ENCODE measurements at regions not wholly inside any gene's neighbourhood (a gene's known extent, or its start where the extent isn't known, plus 50 kb on each side); places are given as distances from the start of the nearest gene placed in this dataset.
"Not testable (repeated sequence)": the region's sequence is repeated elsewhere in the genome, so short reads cannot be mapped to it uniquely, and the experiment has no call there.

- TF ChIP-seq CTCF (IDR thresholded peaks at IDR 0.05; ENCODE audit: insufficient read depth, low read depth, low read length): no peak
- no peaks in the 10 kb centered on the region for H3K27me3 ChIP-seq (ENCODE audit: control insufficient read depth, insufficient read depth, low read length)
- POLR2A ChIA-PET: no interaction called here
These were observed 106.4 kb downstream of the TMEM130 start for GRCh38 chr7:98763441-98763840.

GRCh38 chr7:98764946-98765345 lies 104.9 kb downstream of the TMEM130 start:
- ChIA-PET POLR2A (no interaction called here), CTCF (interaction anchor here (0.5 kb wide), 1 partner anchor 77 kb away, joined by 3 read pairs; no protein-coding TSS in a partner anchor)
- no peak for DNase-seq (ENCODE audit: low read depth)
- Histone ChIP-seq H3K36me3 (ENCODE audit: control insufficient read depth, insufficient read depth, low read length) (no peaks in the 10 kb centered on the region), H3K4me3 (ENCODE audit: low read depth, low read length) (no peak overlapping the region), H3K27me3 (ENCODE audit: control insufficient read depth, insufficient read depth, low read length) (no peaks in the 10 kb centered on the region)
- TF ChIP-seq CTCF (IDR thresholded peaks at IDR 0.05; ENCODE audit: insufficient read depth, low read depth, low read length): no peak

More at GRCh38 chr7:98763441-98763840, 106.4 kb downstream of the TMEM130 start:
- no peaks in the 10 kb centered on the region for H3K36me3 ChIP-seq (ENCODE audit: control insufficient read depth, insufficient read depth, low read length)
- no peak for DNase-seq (ENCODE audit: low read depth)
- no peak overlapping the region for H3K4me3 ChIP-seq (ENCODE audit: low read depth, low read length)
- CTCF ChIA-PET: interaction anchor here (0.6 to 1.1 kb wide), 2 partner anchors 17 to 19 kb away, joined by 3 to 6 read pairs; no protein-coding TSS in a partner anchor

GRCh38 chr7:98770085-98770484 lies 99.7 kb downstream of the TMEM130 start:
- H3K36me3 ChIP-seq (ENCODE audit: control insufficient read depth, insufficient read depth, low read length); DNase-seq (ENCODE audit: low read depth); POLR2A ChIA-PET; H3K4me3 ChIP-seq (ENCODE audit: low read depth, low read length); H3K27me3 ChIP-seq (ENCODE audit: control insufficient read depth, insufficient read depth, low read length): not testable (repeated sequence)
- CTCF ChIA-PET: interaction anchor here (1.3 to 1.9 kb wide), 2 partner anchors 10 to 25 kb away, joined by 5 to 7 read pairs; no protein-coding TSS in a partner anchor

GRCh38 chr7:98771519-98771918 lies 98.3 kb downstream of the TMEM130 start:
- no peak overlapping the region for H3K4me3 ChIP-seq (ENCODE audit: low read depth, low read length)

GRCh38 chr7:98771941-98772603 lies 97.7 kb downstream of the TMEM130 start:
- TF ChIP-seq CTCF (IDR thresholded peaks at IDR 0.05; ENCODE audit: insufficient read depth, low read depth, low read length): no peak
- ChIA-PET CTCF (interaction anchor here (0.8 kb wide), 1 partner anchor 12 kb away, joined by 3 read pairs; no protein-coding TSS in a partner anchor), POLR2A (no interaction called here)
- no peak for DNase-seq (ENCODE audit: low read depth)
- Histone ChIP-seq H3K4me3 (ENCODE audit: low read depth, low read length) (no peak overlapping the region), H3K27me3 (ENCODE audit: control insufficient read depth, insufficient read depth, low read length) (no peaks in the 10 kb centered on the region), H3K36me3 (ENCODE audit: control insufficient read depth, insufficient read depth, low read length) (no peaks in the 10 kb centered on the region)

More at GRCh38 chr7:98771519-98771918, 98.3 kb downstream of the TMEM130 start:
- no peak for TF ChIP-seq CTCF (IDR thresholded peaks at IDR 0.05; ENCODE audit: insufficient read depth, low read depth, low read length)
- H3K27me3 ChIP-seq (ENCODE audit: control insufficient read depth, insufficient read depth, low read length): no peaks in the 10 kb centered on the region
- DNase-seq (ENCODE audit: low read depth): peak; percentile 16
- no peaks in the 10 kb centered on the region for H3K36me3 ChIP-seq (ENCODE audit: control insufficient read depth, insufficient read depth, low read length)
- ChIA-PET CTCF (interaction anchor here (0.6 to 0.8 kb wide), 3 partner anchors 10 to 26 kb away, joined by 3 read pairs; no protein-coding TSS in a partner anchor), POLR2A (no interaction called here)

Measured in BJ (cell line).